OCI-LY7 (cell line): ENCODE measurements at regions not wholly inside any gene's neighbourhood (a gene's known extent, or its start where the extent isn't known, plus 50 kb on each side); places are given as distances from the start of the nearest gene placed in this dataset.

Source experiments
- BruUV-seq: library from RNA; stranded (reverse); fragments of 400-500 nt; replicated peaks from 2 replicates; lab custom pipeline; 2021; lab: Mats Ljungman, UMichigan
- CTCF ChIA-PET: fragments of 300-600 bp; sonication (Branson Sonifier 250); formaldehyde crosslinking; loops from one replicate; lab custom pipeline; 2022; ENCODE audit warnings: antibody characterized with exemption; ENCODE audit not compliant: unreplicated experiment; lab: Charles Lee
- POLR2A ChIA-PET: fragments of 300-600 bp; sonication (Branson Sonifier 250); formaldehyde crosslinking; loops from one replicate; lab custom pipeline; 2022; ENCODE audit warnings: antibody characterized with exemption; lab: Charles Lee
- DNase-seq: peaks from one replicate; pipeline ENCODE4 v3.0.0-alpha.2; 2015; ENCODE audit warnings: low spot score
- H2AFZ ChIP-seq: fragments of 200-600 bp; sonication (generic), shearing (Covaris generic); 2 replicates; pipeline ENCODE4 v1.6.1; 2014; ENCODE audit warnings: mild to moderate bottlenecking, antibody characterized with exemption, low read length, moderate library complexity
- H3K27ac ChIP-seq: fragments of 200-600 bp; sonication (generic); 2 replicates; pipeline ENCODE4 v1.5.1; 2014; ENCODE audit warnings: mixed run types, low read depth, mild to moderate bottlenecking, moderate library complexity, low read length, inconsistent platforms; ENCODE audit not compliant: poor library complexity, severe bottlenecking
- H3K36me3 ChIP-seq: fragments of 200-600 bp; sonication (generic); 2 replicates; pipeline ENCODE4 v1.6.1; 2014; ENCODE audit warnings: mild to moderate bottlenecking, antibody characterized with exemption, low read length, moderate library complexity, mixed read lengths; ENCODE audit not compliant: insufficient read depth
- H3K4me1 ChIP-seq: fragments of 200-600 bp; sonication (generic); 2 replicates; pipeline ENCODE4 v1.5.1; 2014; ENCODE audit warnings: mild to moderate bottlenecking, low read length; ENCODE audit not compliant: insufficient read depth, poor library complexity, severe bottlenecking
- H3K4me2 ChIP-seq: fragments of 200-600 bp; sonication (generic); 2 replicates; pipeline ENCODE4 v1.6.1; 2014; ENCODE audit warnings: mild to moderate bottlenecking, low read length
- H3K4me3 ChIP-seq: fragments of 200-600 bp; sonication (generic); 2 replicates; pipeline ENCODE4 v1.5.1; 2014; ENCODE audit warnings: mild to moderate bottlenecking, low read depth, low read length; ENCODE audit not compliant: poor library complexity, severe bottlenecking
- H3K79me2 ChIP-seq: fragments of 200-600 bp; sonication (generic); 2 replicates; pipeline ENCODE4 v1.6.1; 2016; ENCODE audit warnings: low read depth, mild to moderate bottlenecking, low read length, moderate library complexity, mixed read lengths; ENCODE audit not compliant: insufficient read depth
- H3K9me2 ChIP-seq: fragments of 200-600 bp; sonication (generic); 2 replicates; pipeline ENCODE4 v1.6.1; 2016; ENCODE audit warnings: mild to moderate bottlenecking, low read length, mixed read lengths; ENCODE audit not compliant: insufficient read depth
- H3K9me3 ChIP-seq: fragments of 200-600 bp; sonication (generic); 2 replicates; pipeline ENCODE4 v1.6.1; 2014; ENCODE audit warnings: mild to moderate bottlenecking, mixed run types, low read length, mixed read lengths
- H4K20me1 ChIP-seq: fragments of 200-600 bp; sonication (generic); 2 replicates; pipeline ENCODE4 v1.6.1; 2014; ENCODE audit warnings: mild to moderate bottlenecking, antibody characterized with exemption, low read length, moderate library complexity, mixed read lengths; ENCODE audit not compliant: insufficient read depth
- CTCF ChIP-seq: fragments of 200-600 bp; sonication (generic); conservative IDR thresholded peaks from 2 replicates; pipeline ENCODE4 v1.5.1; 2014; ENCODE audit warnings: mild to moderate bottlenecking, antibody characterized with exemption, low read length, moderate library complexity, mixed read lengths
- EZH2phosphoT487 ChIP-seq: fragments of 200-600 bp; sonication (generic); IDR thresholded peaks from 2 replicates; pipeline ENCODE4 v1.6.1; 2018; ENCODE audit warnings: low read depth, borderline replicate concordance, mild to moderate bottlenecking, mixed run types, antibody characterized with exemption, low read length, moderate library complexity, mixed read lengths
- intact Hi-C: fragments of 100-400 bp; cut with micrococcal nuclease; formaldehyde crosslinking; loops from one replicate; pipeline ENCODE4 v1.10.0; 2022; ENCODE audit not compliant: unreplicated experiment

DNA sequence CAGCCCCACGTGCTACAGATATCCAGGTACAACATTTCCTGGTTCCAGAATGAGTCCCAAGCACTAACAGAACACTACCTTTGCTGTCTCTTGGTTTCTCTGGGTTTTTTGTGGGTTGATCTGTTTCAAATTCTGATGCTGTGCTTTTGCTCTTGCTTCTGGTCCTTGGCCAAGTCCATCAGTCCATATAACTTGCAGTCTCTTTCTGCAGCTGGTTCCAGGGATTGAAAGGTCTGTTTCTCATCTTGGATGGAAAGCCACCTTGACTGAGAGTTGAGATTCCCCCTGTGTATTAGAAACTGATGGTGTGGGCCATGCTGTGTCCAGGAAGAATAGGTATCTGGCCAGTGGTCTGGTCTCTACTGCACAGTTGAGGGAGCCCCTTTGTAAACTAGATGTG is 171.1 kb downstream of the JCAD start:
- CTCF ChIA-PET: no interaction called here
- no peak for TF ChIP-seq CTCF
- no peak for TF ChIP-seq EZH2phosphoT487
- DNase-seq: no peak
- H3K79me2 ChIP-seq: no peaks in the 10 kb centered on the region
- no peak overlapping the region for H2AFZ ChIP-seq
- H3K4me1 ChIP-seq: no peaks in the 10 kb centered on the region
- no peak overlapping the region for H3K27ac ChIP-seq
- no peak overlapping the region for H3K4me2 ChIP-seq
- no TSS peak for BruUV-seq
- no peaks in the 10 kb centered on the region for H4K20me1 ChIP-seq
- no peaks in the 10 kb centered on the region for H3K36me3 ChIP-seq
- POLR2A ChIA-PET: interaction anchor here (0.5 kb wide), 1 partner anchor 24 kb away, joined by 3 read pairs; no protein-coding TSS in a partner anchor
- intact Hi-C loops: no loop called here
- no peak overlapping the region for H3K4me3 ChIP-seq
- H3K9me3 ChIP-seq: no peaks in the 10 kb centered on the region
- no peaks in the 10 kb centered on the region for H3K9me2 ChIP-seq

- Histone ChIP-seq H3K4me1 (no peaks in the 10 kb centered on the region), H3K4me3 (no peak overlapping the region), H3K4me2 (no peak overlapping the region), H3K79me2 (no peaks in the 10 kb centered on the region), H3K9me3 (no peaks in the 10 kb centered on the region), H4K20me1 (no peaks in the 10 kb centered on the region), H3K27ac (no peak overlapping the region), H2AFZ (no peak overlapping the region), H3K36me3 (no peaks in the 10 kb centered on the region), H3K9me2 (no peaks in the 10 kb centered on the region)
- POLR2A ChIA-PET: interaction anchor here (1.0 kb wide), 1 partner anchor 25 kb away, joined by 3 read pairs; no protein-coding TSS in a partner anchor
- BruUV-seq: no TSS peak
- no peak for DNase-seq
- CTCF ChIA-PET: no interaction called here
- TF ChIP-seq EZH2phosphoT487: no peak
- no peak for TF ChIP-seq CTCF
- intact Hi-C loops: no loop called here
Measured at GRCh38 chr10:29886299-29886698, 173.1 kb downstream of the JCAD start.

DNA sequence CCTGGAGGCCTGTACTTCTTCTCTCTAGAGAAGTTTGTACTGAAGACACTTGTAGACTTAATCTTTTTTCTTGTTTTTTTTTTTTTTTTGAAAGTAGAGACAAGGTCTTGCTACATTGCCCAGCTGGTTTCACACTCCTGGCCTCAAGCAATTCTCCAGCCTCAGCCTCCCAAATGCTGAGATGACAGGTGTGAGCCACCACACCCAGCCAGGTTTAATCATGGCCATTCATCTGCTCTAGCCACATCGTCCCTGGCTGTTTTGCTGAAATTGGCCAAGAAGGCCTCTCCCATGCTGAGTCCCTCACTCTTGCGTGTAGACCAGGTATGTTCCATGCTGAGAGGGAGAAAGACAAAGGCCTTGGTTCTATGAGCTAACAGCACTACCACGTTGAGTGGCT is 176.2 kb downstream of the JCAD start:
- Histone ChIP-seq H3K4me1 (no peaks in the 10 kb centered on the region), H3K9me2 (no peaks in the 10 kb centered on the region), H3K4me3 (no peak overlapping the region), H3K36me3 (no peaks in the 10 kb centered on the region), H3K9me3 (no peaks in the 10 kb centered on the region), H2AFZ (no peak overlapping the region), H4K20me1 (no peaks in the 10 kb centered on the region), H3K27ac (no peak overlapping the region), H3K79me2 (no peaks in the 10 kb centered on the region), H3K4me2 (no peak overlapping the region)
- intact Hi-C loops: no loop called here
- TF ChIP-seq CTCF: no peak
- no peak for TF ChIP-seq EZH2phosphoT487
- no peak for DNase-seq
- ChIA-PET POLR2A (interaction anchor here (0.7 to 0.9 kb wide), 2 partner anchors 12 to 14 kb away, joined by 4 to 6 read pairs; no protein-coding TSS in a partner anchor), CTCF (no interaction called here)
- BruUV-seq: no TSS peak
